Activated T-cell treated with anti-CD3 and anti-CD28 coated beads for 48 hours (primary cell): ENCODE measurements at regions not wholly inside any gene's neighbourhood (a gene's known extent, or its start where the extent isn't known, plus 50 kb on each side); places are given as distances from the start of the nearest gene placed in this dataset.

Experiments used
- DNase-seq: peaks from one replicate; pipeline ENCODE4 v3.0.0-alpha.2; 2020; ENCODE audit warnings: low read depth

GRCh38 chr7:85655252-85655651, 468.4 kb upstream of the SEMA3D start:
- DNase-seq, result no peak

GRCh38 chr7:85644272-85644671, 457.4 kb upstream of the SEMA3D start:
- no peak for DNase-seq

- DNase-seq, result no peak
Measured at GRCh38 chr7:85641331-85641730, 454.5 kb upstream of the SEMA3D start.

- DNase-seq, result no peak
Measured at GRCh38 chr7:85638394-85638793, 451.5 kb upstream of the SEMA3D start.

GRCh38 chr7:85634951-85635350, 448.1 kb upstream of the SEMA3D start:
- no peak for DNase-seq

- no peak for DNase-seq
Measured at GRCh38 chr7:85630904-85631600, 444.2 kb upstream of the SEMA3D start.

- no peak for DNase-seq
Measured at GRCh38 chr7:85627791-85628586, 441.1 kb upstream of the SEMA3D start.

GRCh38 chr7:85622059-85622458, 435.2 kb upstream of the SEMA3D start:
- DNase-seq, result no peak

GRCh38 chr7:85620936-85621685, 434.3 kb upstream of the SEMA3D start:
- DNase-seq, result no peak

GRCh38 chr7:85619236-85619635, 432.4 kb upstream of the SEMA3D start:
- no peak for DNase-seq

- DNase-seq, result no peak
Measured at GRCh38 chr7:85614684-85615083, 427.8 kb upstream of the SEMA3D start.

GRCh38 chr7:85612514-85612913, 425.7 kb upstream of the SEMA3D start:
- DNase-seq, result no peak

- no peak for DNase-seq
Measured at GRCh38 chr7:85608804-85609203, 421.9 kb upstream of the SEMA3D start.

- DNase-seq, result no peak
Measured at GRCh38 chr7:85602196-85602595, 415.3 kb upstream of the SEMA3D start.

GRCh38 chr7:85600395-85600794, 413.5 kb upstream of the SEMA3D start:
- no peak for DNase-seq

- no peak for DNase-seq
Measured at GRCh38 chr7:85596827-85597226, 410.0 kb upstream of the SEMA3D start.

- no peak for DNase-seq
Measured at GRCh38 chr7:85595750-85596178, 408.9 kb upstream of the SEMA3D start.

- DNase-seq, result no peak
Measured at GRCh38 chr7:85593355-85593754, 406.5 kb upstream of the SEMA3D start.

- no peak for DNase-seq
Measured at GRCh38 chr7:85587785-85588184, 400.9 kb upstream of the SEMA3D start.

- DNase-seq, result no peak
Measured at GRCh38 chr7:85586091-85586490, 399.2 kb upstream of the SEMA3D start.

GRCh38 chr7:85583131-85583953, 396.5 kb upstream of the SEMA3D start:
- DNase-seq, result no peak

- no peak for DNase-seq
Measured at GRCh38 chr7:85573844-85574243, 387.0 kb upstream of the SEMA3D start.
